ENCODE measurements at regions not wholly inside any gene's neighbourhood (a gene's known extent, or its start where the extent isn't known, plus 50 kb on each side); places are given as distances from the start of the nearest gene placed in this dataset.

- TF ChIP-seq CTCF (IDR thresholded peaks at IDR 0.05) (no peak), REST (IDR thresholded peaks at IDR 0.05; ENCODE audit: insufficient read depth in 1 of 2, low read depth in 2 of 2, low read length in 1 of 2) (no peak)
These were observed 135.2 kb downstream of the TLE3 start for GRCh38 chr15:69962561-69962960.
